Astrocyte (in vitro differentiated cells and primary cell): ENCODE measurements at regions not wholly inside any gene's neighbourhood (a gene's known extent, or its start where the extent isn't known, plus 50 kb on each side); places are given as distances from the start of the nearest gene placed in this dataset.

Experiments
- CTCF ChIP-seq: IDR thresholded peaks from 2 replicates; pipeline ENCODE4 v1.5.1; 2011; ENCODE audit warnings: low read depth, mild to moderate bottlenecking, inconsistent platforms, low read length, moderate library complexity; ENCODE audit not compliant: insufficient read depth
- EZH2 ChIP-seq: IDR thresholded peaks from 2 replicates; pipeline ENCODE4 v1.6.1; 2012; ENCODE audit warnings: mild to moderate bottlenecking, low read length, inconsistent platforms; ENCODE audit not compliant: insufficient read depth

GRCh38 chr9:74369844-74370243 lies 127.3 kb upstream of the RORB start:
- TF ChIP-seq CTCF (no peak), EZH2 (no peak)
